GM19025 (cell line): ENCODE measurements at regions not wholly inside any gene's neighbourhood (a gene's known extent, or its start where the extent isn't known, plus 50 kb on each side); places are given as distances from the start of the nearest gene placed in this dataset.

Source experiments
- ATAC-seq: cut with Tn5 transposase; IDR thresholded peaks from one replicate; pipeline ENCODE4 v1.9.1; 2021; ENCODE audit warnings: mild to moderate bottlenecking, low read depth, moderate library complexity; ENCODE audit not compliant: unreplicated experiment

DNA sequence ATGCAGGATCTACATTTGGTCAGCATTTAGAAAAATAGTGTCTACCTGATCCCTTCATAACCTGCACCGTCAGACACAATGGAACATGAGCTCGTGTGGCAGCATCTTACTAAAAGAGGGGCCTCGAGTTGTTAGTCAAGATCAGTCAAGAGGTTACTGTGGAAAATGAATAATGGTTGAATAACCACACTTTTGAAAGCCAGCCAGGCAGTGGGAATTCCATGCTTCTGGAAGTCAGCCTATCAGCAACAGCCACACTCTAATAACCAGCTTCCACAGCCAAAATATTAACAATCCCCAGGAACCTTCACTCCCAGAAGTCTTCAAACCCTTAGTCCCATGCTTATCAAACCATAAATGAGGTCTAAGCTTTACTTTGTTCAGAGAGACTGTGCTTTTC is 234.3 kb downstream of the HS3ST1 start:
- ATAC-seq: no peak

DNA sequence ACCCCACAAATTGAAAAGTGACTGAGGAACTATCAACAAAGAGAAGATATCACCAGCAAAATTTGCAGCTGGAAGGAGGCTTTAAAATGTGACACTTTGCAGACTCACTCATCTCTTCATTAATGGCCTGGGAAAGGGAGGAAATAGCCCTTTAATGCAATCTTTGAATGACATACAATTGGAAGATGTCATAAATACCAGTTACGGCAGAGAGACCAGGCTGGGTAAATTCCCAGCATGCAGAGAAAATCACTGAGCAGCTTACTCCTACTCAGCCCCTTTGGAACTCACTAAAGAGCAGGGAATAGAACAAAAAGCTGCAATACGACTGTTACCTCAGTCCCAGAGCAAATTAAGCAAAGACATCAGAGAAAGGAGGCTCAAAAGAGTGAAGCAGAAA is 238.9 kb downstream of the HS3ST1 start:
- ATAC-seq: no peak

DNA sequence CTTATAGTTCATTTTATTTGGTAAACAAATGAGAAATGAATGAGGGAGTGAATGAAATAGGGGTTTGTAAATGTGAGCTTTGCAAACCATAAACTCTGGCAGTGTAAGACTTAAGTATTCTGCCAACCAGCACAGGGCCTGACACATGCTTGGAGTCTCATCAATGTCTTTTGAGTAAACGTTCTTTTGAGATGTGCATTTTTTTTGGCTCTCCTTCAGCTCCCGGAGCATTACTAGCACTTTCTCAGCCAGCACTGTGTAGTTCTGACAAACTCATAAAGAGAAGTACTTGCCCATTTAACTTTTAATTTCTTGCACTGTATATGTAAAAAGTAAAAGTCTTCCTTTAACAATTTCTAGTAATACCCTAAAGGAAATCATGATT is 245.3 kb downstream of the HS3ST1 start:
- ATAC-seq: no peak

DNA sequence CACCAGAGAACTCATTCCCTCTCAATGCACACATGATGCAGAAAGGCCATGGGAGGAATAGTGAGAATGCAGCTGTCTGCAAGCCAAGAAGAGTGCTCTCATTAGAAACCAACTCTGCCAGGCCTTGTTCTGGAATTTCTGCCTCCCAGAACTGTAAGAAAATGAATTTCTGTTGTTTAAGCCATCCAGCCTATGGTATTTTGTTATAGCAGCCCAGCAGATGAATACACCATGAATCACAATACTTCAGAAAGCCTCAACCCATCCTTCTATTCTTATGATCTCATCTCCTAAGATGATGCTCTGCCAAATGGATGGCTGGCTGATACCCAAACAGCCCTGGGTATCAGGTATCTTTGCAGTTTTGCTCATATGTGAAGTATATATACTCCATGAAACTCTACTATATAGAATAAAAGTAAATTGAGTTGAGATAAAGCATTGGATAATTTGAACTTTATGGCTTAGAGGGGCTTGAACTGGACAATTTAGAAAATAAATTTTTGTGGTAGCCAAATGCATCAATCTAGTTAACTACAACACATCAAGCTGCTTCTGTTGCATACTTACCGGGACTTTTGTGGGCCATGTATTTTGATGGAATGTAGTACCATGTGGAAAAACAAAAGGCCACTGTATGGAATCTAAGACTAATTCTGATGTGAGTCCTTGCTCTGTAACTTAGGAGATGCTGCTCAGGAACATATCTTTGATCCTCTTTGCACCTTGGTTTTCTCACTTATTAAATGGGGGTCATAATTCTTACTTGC is 245.9 kb downstream of the HS3ST1 start:
- no peak for ATAC-seq

DNA sequence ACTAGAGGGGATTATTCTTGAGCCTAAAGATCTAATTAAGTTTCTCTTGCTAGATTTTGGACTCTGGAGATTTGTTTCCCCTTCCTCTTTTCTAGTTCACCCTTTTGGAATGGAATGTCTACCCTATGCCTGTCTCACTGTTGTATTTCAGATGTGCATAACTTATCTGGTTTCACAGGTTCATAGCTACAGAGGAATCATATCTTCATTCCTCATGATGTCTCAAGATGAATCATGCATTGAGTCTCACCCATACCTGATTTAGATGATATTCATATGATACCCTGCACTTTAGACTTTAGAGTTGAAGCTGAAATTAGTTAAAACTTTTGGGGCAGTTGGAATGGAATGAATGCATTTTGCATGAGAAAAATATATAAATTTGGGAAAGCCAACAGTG is 246.7 kb downstream of the HS3ST1 start:
- no peak for ATAC-seq

DNA sequence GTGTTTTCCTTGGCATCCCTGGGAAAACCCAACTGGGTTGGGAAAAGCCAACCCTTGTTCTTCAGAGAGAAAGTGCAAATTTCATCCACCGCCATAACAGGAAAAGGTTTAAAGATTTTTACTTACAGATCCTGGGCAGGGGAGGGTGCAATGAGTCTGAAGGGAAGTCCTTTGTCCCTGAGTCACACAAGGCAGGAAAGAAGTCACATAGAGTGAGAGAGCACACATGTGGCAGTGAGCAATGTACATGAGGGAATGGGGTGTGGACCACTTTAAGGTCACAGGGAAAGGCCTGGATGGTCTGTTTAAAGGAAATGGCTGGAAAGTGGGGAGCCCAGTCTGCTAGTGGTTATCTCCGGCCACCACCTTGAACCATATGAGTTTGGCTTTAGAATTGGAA is 248.9 kb downstream of the HS3ST1 start:
- no peak for ATAC-seq

DNA sequence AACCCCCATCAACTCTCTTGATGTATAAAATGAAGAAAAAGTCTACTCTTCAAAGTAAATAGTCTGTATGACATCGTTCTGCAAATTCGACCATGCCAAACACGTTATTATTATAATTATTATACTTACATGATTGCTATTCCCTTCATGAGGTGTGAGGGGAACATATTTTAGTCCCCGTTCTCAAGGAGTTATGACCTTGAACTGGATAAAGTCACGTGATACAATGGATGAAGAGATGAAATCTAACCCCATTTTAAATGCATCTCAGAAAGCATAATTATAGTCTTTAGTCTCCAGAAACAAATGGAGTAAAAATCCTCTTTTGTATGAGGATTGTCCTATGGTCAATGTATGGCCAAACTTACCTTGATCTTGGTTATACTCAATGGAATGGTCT is 250.3 kb downstream of the HS3ST1 start:
- no peak for ATAC-seq

DNA sequence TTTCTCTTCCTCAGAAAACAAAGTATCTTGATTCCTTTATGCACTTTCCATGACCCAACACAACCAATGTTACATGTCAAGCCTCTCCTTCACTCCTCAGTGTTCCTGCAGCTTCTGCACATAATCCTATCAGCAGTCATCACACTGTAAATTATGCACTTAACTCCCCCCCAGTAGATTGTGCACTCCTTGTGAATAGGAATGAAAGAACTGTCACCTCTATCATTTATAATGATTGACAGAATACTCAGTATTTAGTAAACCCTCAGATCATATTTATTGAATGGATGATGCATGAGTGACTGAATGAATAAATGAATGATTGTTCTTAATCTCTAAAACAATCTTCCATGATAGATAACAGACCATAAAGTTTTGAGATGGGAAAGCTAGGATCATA is 253.3 kb downstream of the HS3ST1 start:
- ATAC-seq: no peak

DNA sequence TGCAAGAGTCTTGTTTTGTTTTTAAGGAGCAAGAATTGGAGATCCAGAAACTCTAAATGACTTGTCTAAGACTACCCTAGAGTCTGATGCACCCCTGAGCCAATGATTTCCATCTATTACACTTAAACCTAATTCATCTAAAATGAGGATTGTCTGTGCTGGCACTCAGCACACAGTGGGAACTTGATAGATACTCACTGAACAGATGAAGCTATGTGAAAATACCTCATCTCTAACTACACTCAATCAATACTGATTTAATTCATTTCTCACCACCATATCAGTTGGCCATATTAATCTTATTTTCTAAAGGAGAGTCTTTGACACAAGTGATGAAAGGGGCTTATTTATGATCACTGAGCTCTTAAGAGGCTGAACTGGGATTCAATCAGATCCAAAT is 262.1 kb downstream of the HS3ST1 start:
- ATAC-seq: no peak

DNA sequence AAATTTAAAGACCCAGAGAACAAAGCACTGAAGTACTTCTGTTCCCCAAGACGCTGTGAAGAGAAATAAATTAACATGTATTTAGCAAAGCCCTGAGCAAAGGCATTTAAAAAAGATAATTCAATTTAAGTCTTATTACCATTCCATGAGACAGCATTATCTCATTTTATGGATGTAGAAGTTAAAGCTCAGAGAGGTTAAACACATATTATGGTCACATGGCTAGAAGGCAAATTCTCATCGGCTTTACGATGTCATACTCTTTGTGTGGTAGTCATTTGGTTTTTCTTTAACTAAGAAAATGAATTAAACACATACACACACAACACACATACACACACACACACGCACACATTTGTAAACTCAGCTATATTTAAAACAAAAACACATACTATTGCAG is 262.7 kb downstream of the HS3ST1 start:
- ATAC-seq: no peak

DNA sequence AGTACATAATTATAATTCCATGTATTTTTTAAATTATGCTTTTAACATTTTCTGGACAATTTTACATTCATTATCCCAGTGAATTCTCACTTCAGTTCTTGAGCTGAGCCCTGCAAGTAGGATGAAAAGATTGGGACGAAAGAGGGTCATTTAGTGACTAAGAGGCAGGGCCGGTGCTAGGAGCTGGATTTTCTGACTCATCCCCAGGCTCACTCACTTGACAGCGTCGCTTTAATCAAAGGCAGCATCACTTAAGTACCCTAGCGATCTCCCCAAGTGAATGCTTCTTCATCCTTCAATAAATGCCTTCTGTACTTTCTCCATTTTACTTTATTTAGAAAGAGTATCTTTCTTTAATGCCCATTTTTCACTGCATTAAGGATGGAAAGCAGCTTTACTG is 263.6 kb downstream of the HS3ST1 start:
- ATAC-seq: no peak

DNA sequence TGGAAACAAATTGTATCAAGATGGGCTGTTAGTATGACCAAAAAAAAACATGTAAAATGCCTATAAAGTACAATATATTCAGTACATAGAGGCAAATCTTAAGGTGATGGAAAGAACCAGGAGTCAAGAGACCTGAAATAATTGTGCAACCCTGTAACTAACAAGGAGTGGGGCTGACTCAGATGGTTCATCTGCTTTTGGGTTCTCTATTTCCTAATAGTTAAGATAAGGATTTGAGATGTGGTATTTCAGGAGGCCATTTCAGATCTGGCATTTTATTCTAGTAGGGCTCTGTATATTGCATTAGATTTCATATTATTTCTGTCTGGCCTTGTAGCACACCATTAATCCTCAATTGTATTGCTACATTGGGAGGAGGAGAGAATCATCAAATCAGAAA is 268.4 kb downstream of the HS3ST1 start:
- ATAC-seq: no peak

DNA sequence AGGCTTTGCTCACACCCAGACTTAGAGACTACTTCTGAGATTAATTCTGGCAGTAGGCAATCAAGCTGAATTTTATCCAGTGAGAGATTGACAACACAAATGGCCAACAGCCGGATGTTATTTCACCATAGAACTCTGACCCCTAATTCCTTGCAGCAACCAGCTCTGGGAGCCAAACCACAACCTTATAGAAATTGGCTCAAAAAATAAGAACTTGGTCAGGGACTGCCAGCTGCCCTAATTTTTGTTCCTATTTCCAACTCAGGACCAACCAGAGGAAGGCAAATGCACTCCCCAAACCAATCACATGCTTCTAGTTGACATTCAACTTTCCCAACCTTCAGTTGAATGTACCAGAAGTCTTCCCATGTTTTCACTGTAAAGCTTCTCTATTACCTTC is 269.7 kb downstream of the HS3ST1 start:
- no peak for ATAC-seq

DNA sequence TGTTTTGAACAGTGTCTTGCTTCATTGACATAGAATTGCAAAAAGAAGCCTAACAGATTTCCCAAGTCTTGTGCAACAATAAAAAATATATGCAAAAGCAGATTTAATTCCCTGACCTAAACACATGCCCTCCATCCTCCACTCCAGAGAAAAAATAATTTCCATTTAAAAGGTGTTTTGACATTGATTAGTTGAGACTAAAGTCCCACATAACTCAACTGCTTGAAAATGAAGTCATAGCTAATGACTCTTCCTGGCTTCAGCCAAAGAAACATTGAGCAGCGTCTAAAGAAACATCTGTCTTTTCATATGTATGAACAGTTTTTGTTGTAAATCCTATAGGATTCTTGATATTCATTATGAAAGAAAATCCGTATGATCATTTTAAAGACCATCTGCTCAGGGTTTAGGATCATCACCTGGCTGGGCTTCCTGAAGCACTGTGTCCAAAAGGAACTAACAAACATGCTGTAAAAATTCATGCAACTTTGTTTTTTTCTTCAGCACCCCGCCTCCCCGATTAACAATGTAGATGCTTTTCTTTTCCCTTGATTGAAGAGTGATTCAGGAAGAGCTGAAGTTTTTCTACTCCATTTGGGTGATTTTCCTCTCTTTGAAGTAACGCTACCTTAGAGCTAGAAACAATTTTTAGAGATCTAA is 273.4 kb downstream of the HS3ST1 start:
- no peak for ATAC-seq

DNA sequence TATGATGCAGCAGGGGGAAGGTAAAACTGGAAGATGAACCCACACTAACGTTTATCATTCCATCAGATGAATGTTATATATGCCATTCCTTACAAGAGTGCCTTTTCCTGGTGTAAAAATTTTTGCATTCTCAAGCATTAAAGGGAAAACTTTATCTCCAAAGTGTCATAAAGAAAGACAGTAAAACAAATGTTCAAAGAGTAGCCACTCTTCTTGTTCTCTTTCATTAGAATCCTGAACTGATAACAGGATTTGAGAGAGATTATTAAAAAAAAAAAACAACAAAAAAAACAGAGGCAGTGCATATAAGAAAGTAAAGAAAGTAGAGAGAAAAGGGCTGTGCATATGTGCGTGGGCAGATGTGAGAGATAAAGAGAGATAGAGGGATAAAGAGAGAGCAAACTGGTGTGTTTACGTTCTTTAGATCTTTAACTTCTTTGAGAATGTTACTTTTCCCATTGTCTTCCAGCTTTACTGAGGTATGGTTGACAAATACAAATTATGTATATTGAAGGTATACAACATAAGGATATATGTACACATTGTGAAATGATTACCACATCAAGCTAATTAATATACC is 275.4 kb downstream of the HS3ST1 start:
- no peak for ATAC-seq

DNA sequence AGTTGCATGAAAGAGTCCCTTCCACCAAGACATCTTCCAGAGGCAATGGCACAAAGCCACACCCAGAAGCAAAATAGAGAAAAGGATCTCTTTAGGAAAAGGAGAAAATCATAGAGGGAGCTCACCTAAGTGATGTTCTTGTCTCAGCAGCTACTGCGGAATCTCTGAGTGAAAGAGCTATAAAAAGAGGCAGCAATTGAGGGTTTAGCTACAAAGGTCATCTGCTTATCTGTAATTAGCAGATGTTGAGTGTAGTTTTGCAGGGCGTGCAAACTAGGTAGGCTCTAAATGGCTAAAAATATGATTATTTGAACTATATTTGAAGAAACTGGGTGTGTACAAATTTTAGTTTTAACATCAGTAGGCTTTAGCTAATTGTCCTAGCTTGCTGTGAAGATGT is 276.0 kb downstream of the HS3ST1 start:
- ATAC-seq: no peak

DNA sequence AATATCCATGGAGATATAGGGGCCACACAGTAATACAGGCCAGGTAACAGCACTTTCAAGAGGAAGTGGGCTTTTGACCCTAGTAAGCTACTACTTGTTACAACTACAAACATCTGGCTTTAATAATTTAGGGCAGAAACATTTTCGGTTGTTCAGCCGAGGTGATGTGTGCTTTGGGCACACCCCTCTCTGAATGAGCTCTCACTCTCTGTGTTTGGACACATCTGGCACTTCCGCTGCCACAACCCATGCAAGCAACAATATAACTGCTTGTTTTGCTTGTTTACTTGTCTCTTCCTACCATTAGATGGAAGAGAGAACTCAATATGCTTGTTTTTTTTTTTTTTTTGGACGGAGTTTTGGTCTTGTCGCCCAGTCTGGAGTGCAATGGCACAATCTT is 277.2 kb downstream of the HS3ST1 start:
- no peak for ATAC-seq

DNA sequence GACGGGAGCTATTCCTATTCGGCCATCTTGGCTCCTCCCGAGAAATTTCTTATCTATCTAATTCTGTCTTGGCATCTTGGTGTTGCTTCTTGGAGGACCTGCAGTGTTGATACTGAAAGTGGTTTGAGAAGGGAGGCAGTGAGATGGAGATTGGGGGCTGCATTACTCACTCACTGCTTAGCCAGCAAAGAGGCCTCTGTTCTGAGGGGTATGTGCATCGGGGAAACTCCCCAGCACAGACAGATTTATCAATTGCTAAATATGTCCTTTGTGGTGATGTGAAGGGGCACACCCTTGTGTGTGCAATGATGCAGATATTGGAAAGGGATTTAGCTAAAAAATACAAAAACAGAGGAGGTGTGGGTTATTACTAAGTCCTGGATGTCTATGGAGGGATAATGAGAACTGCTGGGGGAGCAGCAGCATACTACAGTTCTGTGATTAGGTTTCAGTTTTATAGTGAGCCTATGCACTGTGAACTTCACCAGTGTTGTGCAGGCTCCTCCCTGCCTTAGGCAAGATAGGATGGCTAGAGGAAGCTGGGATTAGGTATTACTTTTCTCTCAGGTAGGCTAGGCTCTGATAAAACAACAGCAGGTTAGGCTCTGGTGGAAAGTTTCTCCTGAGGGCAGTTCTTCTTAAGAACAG is 279.0 kb downstream of the HS3ST1 start:
- no peak for ATAC-seq

DNA sequence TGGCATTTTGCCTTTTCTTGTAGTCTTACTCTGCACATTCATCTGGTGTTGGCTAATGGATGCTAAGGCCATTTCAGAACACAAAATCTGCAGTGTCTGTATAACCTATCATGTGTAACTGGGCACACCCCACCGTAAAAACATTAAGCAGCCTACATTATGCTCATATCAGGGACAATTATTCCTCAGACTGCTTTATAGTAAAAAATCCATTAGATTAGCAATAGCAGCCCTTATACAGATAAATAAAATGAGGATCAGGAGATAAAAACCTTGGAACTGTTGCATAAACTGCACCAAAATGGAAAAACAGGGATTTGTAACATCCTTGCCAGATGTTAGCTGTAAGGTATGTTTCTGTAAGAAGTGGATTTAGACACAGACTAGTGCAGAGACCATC is 288.8 kb downstream of the HS3ST1 start:
- ATAC-seq: no peak

DNA sequence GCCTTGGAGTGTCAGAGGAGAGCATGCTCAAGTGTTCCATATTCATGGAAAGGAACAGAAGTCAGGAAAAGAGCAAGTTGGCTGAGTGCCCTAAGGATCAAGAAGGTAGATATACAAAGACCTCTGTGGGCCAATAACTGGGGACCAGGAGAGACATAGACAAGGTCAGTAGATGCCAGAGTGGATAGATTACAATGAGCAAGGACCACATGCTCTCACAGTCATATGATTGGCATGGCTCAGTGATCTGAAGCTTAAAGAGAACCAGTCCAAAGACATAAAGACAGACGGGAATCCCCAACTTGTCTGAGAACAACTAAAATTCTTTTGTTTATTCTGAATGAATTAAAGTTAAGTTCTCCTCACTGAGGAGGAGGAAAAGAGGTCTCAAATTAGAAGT is 289.7 kb downstream of the HS3ST1 start:
- no peak for ATAC-seq

DNA sequence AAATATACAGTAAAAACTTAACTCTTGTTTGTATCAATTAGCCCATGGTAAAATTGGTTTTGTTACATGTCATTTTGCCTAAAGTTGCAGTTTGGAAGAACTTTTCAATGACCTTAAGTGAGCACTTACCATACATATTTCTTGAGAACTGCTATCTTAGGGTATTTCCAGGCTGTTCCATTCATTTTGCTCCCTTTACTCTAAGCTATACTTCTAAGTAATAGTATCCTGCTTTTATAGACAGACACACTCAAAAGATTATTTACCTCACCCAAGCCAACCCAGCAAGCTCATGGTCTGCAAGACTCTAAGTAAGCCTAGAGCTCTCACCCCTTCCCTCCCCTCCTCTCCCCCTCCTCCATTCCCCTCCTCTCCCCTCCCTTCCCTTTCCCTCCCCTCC is 294.0 kb downstream of the HS3ST1 start:
- ATAC-seq: no peak

DNA sequence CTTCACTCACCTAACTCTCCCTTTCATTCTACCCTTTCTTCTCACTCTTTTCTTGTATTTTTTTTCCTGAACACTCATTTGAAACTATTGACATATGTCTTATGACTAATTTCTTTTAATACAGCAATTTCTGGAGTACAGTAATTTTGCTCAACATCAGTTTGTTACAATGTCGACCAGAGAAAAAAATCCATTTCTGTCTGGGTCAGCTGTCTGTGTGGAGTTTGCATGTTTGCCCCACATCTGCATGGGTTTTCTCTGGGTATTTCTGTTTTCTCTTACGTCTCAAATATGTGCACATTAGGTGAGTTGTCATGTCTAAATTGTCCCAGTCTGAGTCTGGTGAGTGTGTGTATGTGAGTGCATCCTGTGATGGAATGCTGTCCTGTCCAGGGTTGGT is 294.8 kb downstream of the HS3ST1 start:
- ATAC-seq: no peak
